GM21447 (cell line): ENCODE measurements at regions not wholly inside any gene's neighbourhood (a gene's known extent, or its start where the extent isn't known, plus 50 kb on each side); places are given as distances from the start of the nearest gene placed in this dataset.

Experiments used
- ATAC-seq: cut with Tn5 transposase; IDR thresholded peaks from one replicate; pipeline ENCODE4 v1.9.1; 2021; ENCODE audit not compliant: unreplicated experiment

- no peak for ATAC-seq
These were observed 81.4 kb downstream of the ZNF608 start for GRCh38 chr5:124665035-124665434.

GRCh38 chr5:124664287-124664686 lies 82.2 kb downstream of the ZNF608 start:
- ATAC-seq, result no peak

GRCh38 chr5:124663101-124663506 lies 83.3 kb downstream of the ZNF608 start:
- ATAC-seq, result no peak

- ATAC-seq, result no peak
These were observed 84.2 kb downstream of the ZNF608 start for GRCh38 chr5:124662181-124662781.

- ATAC-seq, result no peak
These were observed 84.9 kb downstream of the ZNF608 start for GRCh38 chr5:124661317-124662141.

- ATAC-seq, result no peak
These were observed 86.0 kb downstream of the ZNF608 start for GRCh38 chr5:124660229-124661093.

- no peak for ATAC-seq
These were observed 86.6 kb downstream of the ZNF608 start for GRCh38 chr5:124659798-124660197.

- ATAC-seq, result no peak
These were observed 87.4 kb downstream of the ZNF608 start for GRCh38 chr5:124658867-124659557.

- peak; percentile 38 for ATAC-seq
These were observed 90.4 kb downstream of the ZNF608 start for GRCh38 chr5:124655921-124656511.

- no peak for ATAC-seq
These were observed 91.1 kb downstream of the ZNF608 start for GRCh38 chr5:124655251-124655917.

GRCh38 chr5:124654418-124654817 lies 92.0 kb downstream of the ZNF608 start:
- no peak for ATAC-seq

GRCh38 chr5:124653666-124654065 lies 92.8 kb downstream of the ZNF608 start:
- ATAC-seq, result no peak

GRCh38 chr5:124652892-124653441 lies 93.5 kb downstream of the ZNF608 start:
- no peak for ATAC-seq

GRCh38 chr5:124652514-124652819 lies 94.0 kb downstream of the ZNF608 start:
- ATAC-seq, result no peak

GRCh38 chr5:124651663-124652513 lies 94.6 kb downstream of the ZNF608 start:
- peak; percentile 19 for ATAC-seq

GRCh38 chr5:124650951-124651662 lies 95.3 kb downstream of the ZNF608 start:
- ATAC-seq, result no peak

- ATAC-seq, result peak; percentile 62
These were observed 96.3 kb downstream of the ZNF608 start for GRCh38 chr5:124650147-124650561.

GRCh38 chr5:124649491-124650146 lies 96.8 kb downstream of the ZNF608 start:
- ATAC-seq, result peak; percentile 73
